ENCODE measurements at regions not wholly inside any gene's neighbourhood (a gene's known extent, or its start where the extent isn't known, plus 50 kb on each side); places are given as distances from the start of the nearest gene placed in this dataset.
A peak's percentile ranks its signal among the peaks of the same experiment; 100 is the strongest.
"Not testable (repeated sequence)": the region's sequence is repeated elsewhere in the genome, so short reads cannot be mapped to it uniquely, and the experiment has no call there.

GRCh38 chr2:145927131-145927950 lies 1407.4 kb upstream of the ZEB2 start:
- no peak for DNase-seq

DNA sequence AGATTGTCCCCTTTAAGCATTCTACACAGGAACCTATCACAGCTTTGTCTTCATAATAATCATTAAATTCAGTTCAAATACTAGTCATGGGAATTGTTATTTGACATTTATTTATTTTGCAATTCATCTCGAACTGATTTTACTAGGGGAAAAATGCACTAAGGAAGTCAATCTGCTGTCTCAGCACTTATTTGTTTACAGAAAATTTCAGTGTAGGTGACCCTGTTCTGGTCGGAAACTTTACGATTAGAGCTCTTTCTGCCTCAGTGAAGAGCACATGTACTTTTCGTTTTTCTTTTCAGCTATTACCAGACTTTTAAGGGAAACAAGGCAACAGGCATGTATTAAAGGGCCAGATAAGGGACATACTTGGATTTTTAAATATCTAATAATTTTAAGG lies 1405.7 kb upstream of the ZEB2 start:
- no peak for DNase-seq

DNA sequence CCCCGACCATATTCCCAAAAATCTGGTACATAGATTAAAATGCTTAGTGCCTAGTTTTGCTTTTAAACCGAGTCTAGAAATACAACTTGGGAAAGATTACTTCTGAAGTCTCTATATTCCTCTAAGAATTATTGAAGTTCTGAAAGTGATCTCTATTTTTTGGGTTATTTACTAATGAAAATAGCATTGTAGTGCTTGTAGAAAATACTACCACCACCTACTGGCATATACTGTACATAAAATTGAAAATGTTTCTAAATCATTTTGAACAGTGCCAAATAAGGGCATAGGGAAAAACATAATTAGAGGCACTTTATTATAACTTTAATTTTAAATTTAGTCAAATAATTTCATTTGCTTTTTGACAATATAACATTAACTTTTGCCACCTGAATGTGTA lies 1399.6 kb upstream of the ZEB2 start:
- DNase-seq: no peak

GRCh38 chr2:145918951-145919350 lies 1399.0 kb upstream of the ZEB2 start:
- DNase-seq: no peak

DNA sequence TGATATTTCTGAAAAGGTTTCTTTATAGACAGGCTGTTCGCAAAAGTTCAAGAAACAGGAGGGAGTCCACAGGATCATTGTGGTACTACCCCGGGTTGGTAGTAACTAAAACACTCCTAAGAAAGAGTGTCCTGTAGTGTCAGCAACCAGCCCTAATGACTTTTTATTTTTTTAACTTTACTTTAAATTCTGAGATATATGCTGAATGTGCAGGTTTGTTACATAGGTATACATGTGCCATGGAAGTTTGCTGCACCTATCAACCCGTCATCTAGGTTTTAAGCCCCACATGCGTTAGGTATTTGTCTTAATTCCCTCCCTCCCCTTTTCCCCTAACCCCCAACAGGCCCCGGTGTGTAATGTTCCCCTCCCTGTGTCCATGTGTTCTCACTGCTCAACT lies 1396.9 kb upstream of the ZEB2 start:
- no peak for DNase-seq

GRCh38 chr2:145914716-145915115 lies 1394.8 kb upstream of the ZEB2 start:
- DNase-seq: no peak

- DNase-seq: no peak
Observed at GRCh38 chr2:145910416-145910815, 1390.5 kb upstream of the ZEB2 start.

DNA sequence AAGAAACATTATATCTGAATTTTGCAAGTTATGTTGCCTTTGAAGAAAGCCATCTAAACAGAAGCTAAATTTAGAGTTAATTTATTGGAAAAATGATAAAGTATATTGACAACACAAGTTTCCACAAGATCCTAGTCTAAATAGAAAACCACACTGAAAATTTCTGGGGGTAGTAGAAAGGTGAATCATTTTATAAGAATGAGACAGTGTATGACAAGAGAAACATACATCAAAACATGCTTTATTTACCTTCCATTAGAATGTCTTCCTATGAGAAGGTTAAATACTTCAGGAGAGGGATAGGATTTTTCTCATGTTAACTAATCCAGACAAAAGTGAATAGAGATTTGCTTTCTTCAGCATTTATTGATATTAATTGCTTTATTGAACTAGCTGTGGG lies 1389.8 kb upstream of the ZEB2 start:
- DNase-seq: no peak

- no peak for DNase-seq
Observed at GRCh38 chr2:145909175-145909755, 1389.3 kb upstream of the ZEB2 start.

- DNase-seq: peak; percentile 47
Observed at GRCh38 chr2:145906354-145906753, 1386.4 kb upstream of the ZEB2 start.

DNA sequence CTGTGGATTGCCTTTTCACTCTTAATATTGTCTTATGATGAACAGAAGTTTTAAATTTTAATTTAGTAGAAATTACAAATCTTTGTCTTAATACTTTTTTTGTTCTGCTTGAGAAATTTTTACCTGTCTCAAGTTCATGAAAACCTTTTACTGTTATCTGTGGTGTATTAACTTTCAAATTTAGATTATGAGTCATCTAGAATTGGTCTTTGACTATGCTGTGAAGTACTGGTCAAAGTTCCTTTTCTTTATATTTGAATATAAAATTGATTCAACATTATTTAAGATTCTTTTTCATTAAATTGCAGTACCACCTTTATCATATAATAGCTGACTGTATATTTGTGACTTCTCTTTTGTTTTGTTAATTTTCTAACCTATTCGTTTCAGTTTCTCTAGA lies 1385.5 kb upstream of the ZEB2 start:
- no peak for DNase-seq

DNA sequence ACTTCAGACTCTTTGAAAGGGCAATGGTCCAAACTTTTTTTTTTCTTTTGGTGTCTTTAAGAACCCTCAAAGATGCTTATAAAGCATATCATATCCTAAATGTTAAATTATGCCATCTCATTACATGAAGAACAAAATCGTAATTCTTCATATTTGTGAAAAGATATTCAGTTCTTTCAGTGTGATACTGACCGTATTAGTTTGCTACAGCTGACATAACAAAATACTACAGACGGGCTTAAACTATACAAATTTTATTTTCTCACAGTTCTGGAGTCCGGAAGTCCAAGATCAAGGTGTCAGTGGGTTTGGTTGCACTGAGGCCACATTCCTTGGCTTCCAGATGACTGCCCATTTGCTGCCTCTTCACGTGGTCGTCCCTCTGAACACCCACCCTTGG lies 1377.2 kb upstream of the ZEB2 start:
- DNase-seq: no peak

DNA sequence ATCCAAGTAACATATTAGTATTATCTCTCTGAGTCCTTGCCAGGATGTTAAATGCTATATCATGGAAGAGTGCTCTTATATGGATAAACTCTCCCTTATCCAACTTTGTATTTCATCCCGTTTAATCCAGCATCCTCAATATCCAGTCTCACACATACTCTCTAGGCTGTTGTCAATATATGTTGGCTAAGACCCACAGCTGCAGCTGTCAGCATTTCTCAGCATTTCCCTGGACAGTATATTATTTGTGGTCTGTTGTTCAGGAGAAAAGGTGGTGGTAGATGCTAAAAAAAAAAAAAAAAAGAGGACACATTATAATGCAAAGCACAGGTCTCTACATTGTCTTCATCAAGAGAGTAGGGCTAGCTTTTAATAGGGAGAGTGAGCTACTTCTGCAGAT lies 1368.0 kb upstream of the ZEB2 start:
- DNase-seq: no peak

DNA sequence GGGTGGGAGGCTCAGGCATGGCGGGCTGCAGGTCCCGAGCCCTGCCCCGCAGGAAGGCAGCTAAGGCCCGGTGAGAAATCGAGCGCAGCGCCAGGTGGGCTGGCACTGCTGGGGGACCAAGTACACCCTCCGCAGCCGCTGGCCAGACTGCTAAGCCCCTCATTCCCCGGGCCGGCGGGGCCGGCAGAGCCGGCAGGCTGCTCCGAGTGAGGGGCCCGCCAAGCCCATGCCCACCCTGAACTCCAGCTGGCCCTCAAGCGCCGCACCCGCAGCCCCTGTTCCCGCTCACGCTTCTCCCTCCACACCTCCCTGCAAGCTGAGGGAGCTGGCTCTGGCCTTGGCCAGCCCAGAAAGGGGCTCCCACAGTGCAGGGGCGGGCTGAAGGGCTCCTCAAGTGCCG lies 1361.1 kb upstream of the ZEB2 start:
- DNase-seq: not testable (repeated sequence)

DNA sequence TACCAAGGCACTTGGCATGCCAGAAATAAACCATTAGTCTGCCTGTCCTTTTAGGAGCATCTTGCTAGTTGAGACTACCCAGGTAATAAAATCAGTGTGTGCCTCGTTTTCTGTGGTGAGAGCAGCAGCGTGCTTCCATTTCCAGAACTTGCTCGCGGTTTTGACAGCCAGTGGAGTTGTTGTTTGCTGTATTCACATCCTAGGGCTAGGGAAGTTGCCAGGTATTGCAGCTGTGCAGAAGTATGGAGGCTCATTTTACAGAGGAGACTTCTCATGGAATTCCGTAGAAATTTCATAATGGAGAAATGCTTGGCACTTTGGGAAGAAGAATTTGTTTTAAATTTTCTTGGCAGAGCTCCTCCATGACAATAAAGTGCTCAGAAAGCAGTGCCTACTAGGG lies 1355.1 kb upstream of the ZEB2 start:
- DNase-seq: peak; percentile 7

GRCh38 chr2:145874466-145874865 lies 1354.5 kb upstream of the ZEB2 start:
- peak; percentile 63 for DNase-seq

GRCh38 chr2:145864501-145864900 lies 1344.6 kb upstream of the ZEB2 start:
- no peak for DNase-seq

DNA sequence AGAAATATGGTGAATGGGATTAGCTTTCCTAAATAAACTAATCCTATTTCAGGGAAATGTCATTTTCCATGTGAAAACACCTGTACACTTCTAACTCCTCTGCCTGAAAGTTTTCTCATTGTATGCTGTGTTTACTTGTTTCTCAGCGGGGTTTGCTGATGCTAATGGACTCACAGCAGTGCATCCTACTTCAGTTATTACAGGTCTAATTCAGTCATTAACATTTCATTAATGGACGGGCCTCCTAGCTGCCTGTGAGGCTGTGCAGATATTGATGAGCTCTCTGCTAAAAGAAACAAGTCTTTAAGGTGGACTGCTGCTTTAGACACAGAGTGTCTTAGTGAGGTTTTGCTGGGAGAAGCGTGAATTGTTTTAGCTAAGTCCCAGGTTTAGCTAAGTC lies 1342.0 kb upstream of the ZEB2 start:
- no peak for DNase-seq

- DNase-seq: no peak
Observed at GRCh38 chr2:145860083-145860482, 1340.2 kb upstream of the ZEB2 start.

DNA sequence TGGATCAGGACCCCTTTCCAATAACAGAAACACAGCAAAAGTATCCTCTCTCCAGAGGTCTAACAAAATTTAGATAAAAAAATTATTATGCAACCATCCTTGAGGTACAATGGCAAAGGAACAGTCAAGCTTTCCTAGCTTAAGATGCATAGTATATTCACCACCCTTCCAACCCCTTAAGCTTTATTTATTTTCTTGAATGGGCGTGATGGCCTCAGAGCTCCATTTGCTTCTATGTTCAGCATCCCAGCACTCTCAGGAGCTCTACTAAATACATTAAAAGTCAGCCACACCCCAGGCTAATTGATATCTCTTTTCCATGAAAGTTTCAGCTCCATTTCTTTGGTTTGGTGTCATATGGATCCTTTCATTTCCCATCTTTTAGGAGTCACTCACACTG lies 1335.2 kb upstream of the ZEB2 start:
- no peak for DNase-seq

DNA sequence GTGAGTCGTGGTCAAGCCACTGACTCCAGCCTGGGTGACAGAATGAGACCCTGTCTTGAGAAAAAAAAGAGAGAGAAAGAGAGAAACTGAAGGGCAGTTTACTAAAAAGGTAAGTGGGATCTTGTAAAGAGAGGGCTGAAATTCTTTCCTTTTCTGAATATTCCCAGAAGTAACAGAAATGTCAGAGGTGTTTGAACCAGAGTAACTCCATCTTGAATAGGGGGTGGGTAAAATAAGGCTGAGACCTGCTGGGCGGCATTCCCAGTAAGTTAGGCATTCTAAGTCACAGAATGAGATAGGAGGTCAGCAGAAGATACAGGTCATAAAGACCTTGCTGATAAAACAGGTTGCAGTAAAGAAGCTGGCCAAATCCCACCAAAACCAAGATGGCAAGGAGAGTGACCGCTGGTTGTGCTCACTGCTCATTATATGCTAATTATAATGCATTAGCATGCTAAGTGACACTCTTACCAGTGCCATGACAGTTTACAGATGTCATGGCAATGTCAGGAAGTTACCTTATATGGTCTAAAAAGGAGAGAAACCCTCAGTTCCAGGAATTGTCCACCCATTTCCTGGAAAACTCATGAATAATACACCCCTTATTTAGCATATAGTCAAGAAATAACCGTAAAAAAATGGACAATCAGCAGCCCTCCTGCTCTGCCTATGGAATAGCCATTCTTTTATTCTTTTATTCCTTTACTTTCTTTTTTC lies 1334.3 kb upstream of the ZEB2 start:
- no peak for DNase-seq

- no peak for DNase-seq
Observed at GRCh38 chr2:145851730-145852129, 1331.8 kb upstream of the ZEB2 start.

GRCh38 chr2:145849466-145849865 lies 1329.5 kb upstream of the ZEB2 start:
- no peak for DNase-seq

GRCh38 chr2:145846982-145847381 lies 1327.1 kb upstream of the ZEB2 start:
- DNase-seq: no peak
